Uterus (tissue), 3 donors: ENCODE measurements at regions not wholly inside any gene's neighbourhood (a gene's known extent, or its start where the extent isn't known, plus 50 kb on each side); places are given as distances from the start of the nearest gene placed in this dataset.

ENCODE experiments used
- DNase-seq, 2 donors: peaks; one replicate each; pipeline ENCODE4 v3.0.0-alpha.2; 2019 to 2020
- H3K27ac ChIP-seq, 2 donors: fragments of 200-600 bp; sonication (generic); 1 replicate in 1 of 2; 2 replicates in 1 of 2; pipeline ENCODE4 v1.5.1; 2016 to 2018
- H3K27me3 ChIP-seq, 2 donors: fragments of 200-600 bp; sonication (generic); one replicate each; pipeline ENCODE4 v1.5.1; 2018 to 2019; ENCODE audit warnings: control low read depth in 1 of 2
- H3K36me3 ChIP-seq, 2 donors: fragments of 200-600 bp; sonication (generic); one replicate each; pipeline ENCODE4 v1.5.1; 2019; ENCODE audit warnings: control low read depth in 1 of 2
- H3K4me1 ChIP-seq, 2 donors: fragments of 200-600 bp; sonication (generic); one replicate each; pipeline ENCODE4 v1.5.1; 2018 to 2019; ENCODE audit warnings: control low read depth in 1 of 2
- H3K4me3 ChIP-seq, 2 donors: fragments of 200-600 bp; sonication (generic); 1 replicate in 1 of 2; 2 replicates in 1 of 2; pipeline ENCODE4 v1.5.1; 2018 to 2019; ENCODE audit warnings: mild to moderate bottlenecking in 1 of 2
- H3K9me3 ChIP-seq, 2 donors: fragments of 200-600 bp; sonication (generic); one replicate each; pipeline ENCODE4 v1.5.1; 2019; ENCODE audit warnings: control low read depth in 1 of 2
- CTCF ChIP-seq, 4 experiments: fragments of 200-600 bp in 2 of 4; fragments of 450-650 bp in 2 of 4; sonication (generic) in 2 of 4; IDR thresholded peaks; one replicate each; pipeline ENCODE4 v1.5.1; 2016 to 2019; ENCODE audit warnings: antibody characterized with exemption in 4 of 4, mild to moderate bottlenecking in 2 of 4, moderate library complexity in 1 of 4
- POLR2A ChIP-seq, 2 donors: fragments of 450-650 bp; IDR thresholded peaks; one replicate each; pipeline ENCODE4 v1.6.1; 2016; ENCODE audit warnings: antibody characterized with exemption in 2 of 2, mild to moderate bottlenecking in 1 of 2, moderate library complexity in 1 of 2
- intact Hi-C: fragments of 100-400 bp; cut with DNase I; formaldehyde crosslinking; loops from one replicate; pipeline ENCODE4 v1.15.1; 2023; ENCODE audit warnings: low total_unique reads
- donor health status: DM: yes; HTN: yes; CAD: no.

GRCh38 chr4:129371926-129372325, 276.0 kb downstream of the C4orf33 start:
- TF ChIP-seq POLR2A (IDR thresholded peaks at IDR 0.05), result no peak
- TF ChIP-seq CTCF (IDR thresholded peaks at IDR 0.05), result no peak
- Histone ChIP-seq H3K9me3 (no peaks in the 10 kb centered on the region), H3K27me3 (no peaks in the 10 kb centered on the region), H3K36me3 (no peaks in the 10 kb centered on the region), H3K4me3 (no peak overlapping the region), H3K4me1 (no peaks in the 10 kb centered on the region), H3K27ac (no peak overlapping the region)
- no peak for DNase-seq
- intact Hi-C loops, result no loop called here

- intact Hi-C loops, result no loop called here
- H3K4me1 ChIP-seq, result no peaks in the 10 kb centered on the region
- no peaks in the 10 kb centered on the region for H3K27me3 ChIP-seq
- DNase-seq, result no peak
- H3K4me3 ChIP-seq, result no peak overlapping the region
- no peaks in the 10 kb centered on the region for H3K36me3 ChIP-seq
- H3K9me3 ChIP-seq, result no peaks in the 10 kb centered on the region
- no peak overlapping the region for H3K27ac ChIP-seq
- TF ChIP-seq POLR2A (IDR thresholded peaks at IDR 0.05) (no peak), CTCF (IDR thresholded peaks at IDR 0.05) (no peak)
Observed at GRCh38 chr4:129377131-129377845, 281.3 kb downstream of the C4orf33 start.

DNA sequence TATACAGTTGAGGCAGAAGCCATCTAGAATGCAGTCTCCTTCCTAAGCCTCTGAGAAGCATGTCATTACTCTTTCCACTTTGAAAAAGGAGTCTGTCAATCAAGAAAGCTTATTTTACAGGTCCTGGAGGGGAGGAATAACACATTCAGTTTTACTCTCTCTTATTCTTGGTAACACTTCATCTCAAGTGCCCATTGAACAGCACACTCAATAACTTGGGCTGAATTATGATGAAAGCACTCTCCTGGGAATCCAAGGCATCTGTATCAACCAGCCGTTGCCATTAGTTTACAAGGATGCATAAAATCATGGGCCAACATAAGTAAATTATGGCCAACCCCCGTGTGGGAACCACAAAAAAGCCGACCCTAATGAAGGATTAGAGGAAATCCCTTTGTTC, 282.4 kb downstream of the C4orf33 start:
- TF ChIP-seq POLR2A (IDR thresholded peaks at IDR 0.05) (no peak), CTCF (IDR thresholded peaks at IDR 0.05) (no peak)
- Histone ChIP-seq H3K4me1 (no peaks in the 10 kb centered on the region), H3K9me3 (no peaks in the 10 kb centered on the region), H3K27me3 (no peaks in the 10 kb centered on the region), H3K36me3 (no peaks in the 10 kb centered on the region), H3K27ac (no peak overlapping the region), H3K4me3 (no peak overlapping the region)
- intact Hi-C loops, result no loop called here
- no peak for DNase-seq

DNA sequence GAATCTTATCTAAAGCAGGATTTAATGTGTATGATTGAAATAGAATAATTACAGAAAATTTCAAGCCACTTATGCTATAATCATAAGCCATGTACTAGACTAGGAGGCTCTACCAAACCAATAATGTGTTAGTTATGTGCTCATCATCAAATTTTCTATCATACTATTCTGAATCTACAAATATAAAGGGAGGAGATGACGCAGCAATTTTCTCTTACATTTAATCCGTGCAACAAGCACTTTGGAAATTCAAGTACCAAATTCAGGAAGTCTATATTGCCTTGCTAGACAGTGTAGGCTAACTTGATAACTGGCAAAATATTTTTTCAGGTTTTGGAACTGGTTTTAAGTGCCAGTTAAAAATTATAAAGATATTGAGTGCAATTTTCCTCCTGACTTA, 283.5 kb downstream of the C4orf33 start:
- TF ChIP-seq POLR2A (IDR thresholded peaks at IDR 0.05) (no peak), CTCF (IDR thresholded peaks at IDR 0.05) (no peak)
- H3K27me3 ChIP-seq, result no peaks in the 10 kb centered on the region
- intact Hi-C loops, result no loop called here
- no peaks in the 10 kb centered on the region for H3K9me3 ChIP-seq
- H3K36me3 ChIP-seq, result no peaks in the 10 kb centered on the region
- no peak for DNase-seq
- H3K27ac ChIP-seq, result no peak overlapping the region
- no peak overlapping the region for H3K4me3 ChIP-seq
- no peaks in the 10 kb centered on the region for H3K4me1 ChIP-seq

GRCh38 chr4:129384974-129385373, 289.0 kb downstream of the C4orf33 start:
- Histone ChIP-seq H3K27me3 (no peaks in the 10 kb centered on the region), H3K9me3 (no peaks in the 10 kb centered on the region), H3K4me1 (no peaks in the 10 kb centered on the region), H3K36me3 (no peaks in the 10 kb centered on the region), H3K4me3 (no peak overlapping the region), H3K27ac (no peak overlapping the region)
- intact Hi-C loops, result no loop called here
- TF ChIP-seq POLR2A (IDR thresholded peaks at IDR 0.05) (no peak), CTCF (IDR thresholded peaks at IDR 0.05) (no peak)
- no peak for DNase-seq
